ENCODE measurements at regions not wholly inside any gene's neighbourhood (a gene's known extent, or its start where the extent isn't known, plus 50 kb on each side); places are given as distances from the start of the nearest gene placed in this dataset.

DNA sequence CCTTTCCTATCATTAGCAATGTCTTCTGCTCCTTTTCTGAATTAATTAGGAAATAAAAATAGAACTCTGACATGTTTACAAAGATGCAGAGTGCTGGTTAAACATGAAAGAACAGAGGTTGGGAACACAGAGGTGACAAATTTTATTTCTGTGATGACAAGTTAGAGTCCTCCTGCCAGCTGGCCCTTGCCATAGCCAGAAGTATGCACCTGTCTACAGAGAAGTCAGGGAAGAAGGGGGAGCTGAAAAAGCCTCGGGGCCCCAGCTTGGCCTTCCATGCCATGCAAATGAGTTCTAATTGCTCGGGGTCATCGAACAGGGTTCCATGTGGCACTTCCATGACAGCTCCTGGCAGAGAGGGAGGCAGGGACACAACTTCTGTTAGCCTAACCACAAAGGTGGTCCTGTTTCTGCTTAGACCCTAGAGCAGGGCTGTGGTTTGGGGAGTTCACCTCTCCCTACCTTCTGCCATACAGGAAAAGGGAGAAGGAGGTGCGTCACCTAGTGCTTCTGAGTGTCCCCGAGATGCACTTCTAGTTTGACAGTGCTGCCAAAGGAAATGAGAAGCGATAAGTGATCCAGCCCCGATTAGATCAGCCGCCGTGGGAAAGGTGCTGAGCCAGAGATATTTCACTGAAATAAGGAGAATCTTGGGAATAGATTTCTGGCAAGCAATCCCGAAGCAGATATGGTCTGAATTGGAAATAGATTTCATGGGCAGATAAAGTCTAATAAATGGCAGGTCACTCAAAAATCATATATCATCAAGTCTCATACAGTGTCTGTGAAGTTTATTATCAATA is 155.8 kb upstream of the FOXN3 start:
- no peak for TF ChIP-seq TAF1 (IDR thresholded peaks at IDR 0.05; ENCODE audit: borderline replicate concordance, insufficient read depth, low read length)
- TF ChIP-seq FOXP2 (optimal IDR thresholded peaks at IDR 0.05; ENCODE audit: borderline replicate concordance, extremely low read depth, extremely low read length, insufficient read depth): no peak
- TF ChIP-seq SIN3A (IDR thresholded peaks at IDR 0.05; ENCODE audit: borderline replicate concordance, insufficient read depth, low read length): no peak
- TF ChIP-seq POLR2AphosphoS5 (IDR thresholded peaks at IDR 0.05; ENCODE audit: low read depth, low read length): no peak
- no peak for TF ChIP-seq REST (IDR thresholded peaks at IDR 0.05; ENCODE audit: insufficient read depth in 1 of 2, low read depth in 2 of 2, low read length in 2 of 2)

DNA sequence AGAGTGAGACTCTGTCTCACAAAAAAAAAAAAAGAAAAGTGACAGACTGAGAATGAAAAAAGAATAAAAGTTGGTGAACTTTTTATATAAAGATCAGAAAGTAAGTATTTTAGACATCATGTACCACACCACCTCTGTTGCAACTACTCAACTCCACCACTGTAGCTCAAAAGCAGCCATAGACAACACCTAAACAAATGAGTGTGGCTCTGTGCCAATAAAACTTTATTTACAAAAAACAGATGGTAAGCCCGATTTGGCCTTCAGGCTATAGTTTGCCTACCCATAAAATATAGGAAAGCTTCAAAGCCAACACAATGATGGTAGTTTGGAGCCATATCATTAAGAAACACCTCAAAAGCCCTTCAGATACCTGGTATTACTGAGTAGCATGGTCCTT is 154.5 kb upstream of the FOXN3 start:
- TF ChIP-seq SIN3A (IDR thresholded peaks at IDR 0.05; ENCODE audit: borderline replicate concordance, insufficient read depth, low read length) (no peak), FOXP2 (optimal IDR thresholded peaks at IDR 0.05; ENCODE audit: borderline replicate concordance, extremely low read depth, extremely low read length, insufficient read depth) (no peak), REST (IDR thresholded peaks at IDR 0.05; ENCODE audit: insufficient read depth in 1 of 2, low read depth in 2 of 2, low read length in 2 of 2) (no peak), TAF1 (IDR thresholded peaks at IDR 0.05; ENCODE audit: borderline replicate concordance, insufficient read depth, low read length) (no peak), POLR2AphosphoS5 (IDR thresholded peaks at IDR 0.05; ENCODE audit: low read depth, low read length) (no peak)

DNA sequence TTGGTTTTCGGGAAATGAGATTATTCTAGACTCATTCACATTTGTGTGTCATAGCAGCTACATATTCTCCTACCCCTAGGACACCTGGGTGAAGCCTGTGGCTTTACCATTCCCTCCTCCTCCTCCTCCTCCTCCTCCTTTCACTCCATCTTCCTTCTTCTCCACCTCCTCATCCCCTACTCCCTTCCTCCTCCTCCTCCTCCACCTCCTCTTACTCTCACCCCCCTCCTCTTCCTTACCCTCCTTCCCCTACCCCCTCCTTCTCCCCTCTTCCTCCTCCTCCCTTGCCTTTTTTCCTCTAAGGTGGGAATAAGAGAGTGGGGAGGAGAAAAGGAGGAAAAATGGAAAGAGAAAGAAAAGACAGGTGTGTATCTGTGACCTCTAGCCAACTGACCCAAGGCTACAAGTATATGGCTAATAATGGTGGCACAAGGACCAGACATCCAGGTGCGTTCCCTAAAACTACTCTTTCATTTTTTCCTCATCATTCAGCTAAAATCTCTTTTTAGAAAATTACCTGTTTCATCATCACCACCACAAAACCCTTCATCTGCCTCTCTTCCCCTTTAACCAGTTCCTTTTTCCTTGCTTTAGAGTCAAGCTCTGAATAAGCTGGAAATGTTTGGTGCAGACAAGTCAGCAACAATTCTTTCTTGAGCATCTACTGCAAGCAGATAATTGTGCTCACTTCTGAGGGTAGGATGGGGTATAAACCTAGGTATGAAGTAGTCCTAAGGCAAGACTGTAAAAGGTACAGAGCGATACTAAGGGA is 149.8 kb upstream of the FOXN3 start:
- TF ChIP-seq REST (IDR thresholded peaks at IDR 0.05; ENCODE audit: insufficient read depth in 1 of 2, low read depth in 2 of 2, low read length in 2 of 2) (no peak), TAF1 (IDR thresholded peaks at IDR 0.05; ENCODE audit: borderline replicate concordance, insufficient read depth, low read length) (no peak), FOXP2 (optimal IDR thresholded peaks at IDR 0.05; ENCODE audit: borderline replicate concordance, extremely low read depth, extremely low read length, insufficient read depth) (no peak), SIN3A (IDR thresholded peaks at IDR 0.05; ENCODE audit: borderline replicate concordance, insufficient read depth, low read length) (no peak)

- no peak for TF ChIP-seq POLR2AphosphoS5 (IDR thresholded peaks at IDR 0.05; ENCODE audit: low read depth, low read length)
Observed at GRCh38 chr14:89566180-89566579, 149.1 kb upstream of the FOXN3 start.

GRCh38 chr14:89565607-89566006 is 148.6 kb upstream of the FOXN3 start:
- no peak for TF ChIP-seq TAF1 (IDR thresholded peaks at IDR 0.05; ENCODE audit: borderline replicate concordance, insufficient read depth, low read length)

GRCh38 chr14:89564989-89565388 is 148.0 kb upstream of the FOXN3 start:
- TF ChIP-seq FOXP2 (optimal IDR thresholded peaks at IDR 0.05; ENCODE audit: borderline replicate concordance, extremely low read depth, extremely low read length, insufficient read depth): no peak
- no peak for TF ChIP-seq POLR2AphosphoS5 (IDR thresholded peaks at IDR 0.05; ENCODE audit: low read depth, low read length)
- no peak for TF ChIP-seq SIN3A (IDR thresholded peaks at IDR 0.05; ENCODE audit: borderline replicate concordance, insufficient read depth, low read length)
- TF ChIP-seq TAF1 (IDR thresholded peaks at IDR 0.05; ENCODE audit: borderline replicate concordance, insufficient read depth, low read length): no peak
- TF ChIP-seq REST (IDR thresholded peaks at IDR 0.05; ENCODE audit: insufficient read depth in 1 of 2, low read depth in 2 of 2, low read length in 2 of 2): no peak
